Heart right ventricle (tissue), 16 donors: ENCODE measurements at regions not wholly inside any gene's neighbourhood (a gene's known extent, or its start where the extent isn't known, plus 50 kb on each side); places are given as distances from the start of the nearest gene placed in this dataset.

Source experiments
- ATAC-seq, 8 donors: fragments of 200-7000 bp; cut with Tn5 transposase; one replicate each; pipeline ENCODE4 v1.9.1; 2020; ENCODE audit warnings: mild to moderate bottlenecking in 8 of 8, moderate library complexity in 8 of 8, moderate number of reproducible peaks in 1 of 8
- DNase-seq, 2 donors: peaks; one replicate each; pipeline ENCODE4 v3.0.0-alpha.2; 2020
- H3K27ac ChIP-seq, 10 donors: fragments of 200-600 bp; sonication (generic) in 2 of 10; one replicate each; pipeline versions ENCODE4 v1.5.0 to v1.8.0; 2020 to 2022; ENCODE audit warnings: mild to moderate bottlenecking in 3 of 10
- H3K27me3 ChIP-seq, 7 donors: fragments of 200-600 bp; one replicate each; pipeline ENCODE4 v1.8.0; 2021 to 2022; ENCODE audit warnings: mild to moderate bottlenecking in 2 of 7
- H3K36me3 ChIP-seq, 9 donors: fragments of 200-600 bp; sonication (generic) in 1 of 9; one replicate each; pipeline versions ENCODE4 v1.5.0 to v1.8.0; 2020 to 2022; ENCODE audit warnings: mild to moderate bottlenecking in 2 of 9
- H3K4me1 ChIP-seq, 9 donors: fragments of 200-600 bp; sonication (generic) in 1 of 9; one replicate each; pipeline versions ENCODE4 v1.5.0 to v1.8.0; 2020 to 2022; ENCODE audit warnings: mild to moderate bottlenecking in 4 of 9
- H3K4me3 ChIP-seq, 10 donors: fragments of 200-600 bp; sonication (generic) in 2 of 10; one replicate each; pipeline versions ENCODE4 v1.5.0 to v1.8.0; 2020 to 2022; ENCODE audit warnings: mild to moderate bottlenecking in 7 of 10, moderate library complexity in 2 of 10
- H3K9me3 ChIP-seq, 11 donors: fragments of 200-600 bp in 10 of 11; sonication (generic) in 2 of 11; one replicate each; pipeline versions ENCODE4 v1.5.0 to v1.8.0; 2013 to 2022; ENCODE audit warnings: mild to moderate bottlenecking in 2 of 11, control low read depth in 1 of 11, moderate library complexity in 1 of 11
- WGBS, 2 donors: extraction: QIAGEN DNeasy Blood & Tissue Kit; methylation state at CpG; one replicate each; pipeline ENCODE4 v1.1.7; 2013; ENCODE audit warnings: inconsistent platforms in 1 of 2; 5-methylcytosine and 5-hydroxymethylcytosine counted together
- intact Hi-C, 10 donors: fragments of 100-400 bp; cut with DNase I; formaldehyde crosslinking; loops; one replicate each; pipeline versions ENCODE4 v1.11.1 to v1.14.2; 2022
- TF ChIP-seq, protein P1 (sequence below), 9 donors: fragments of 200-600 bp; sonication (generic) in 2 of 9; IDR thresholded peaks; one replicate each; pipeline versions ENCODE4 v1.5.0 to v1.8.0; 2021 to 2022; ENCODE audit warnings: antibody characterized with exemption in 9 of 9, mild to moderate bottlenecking in 5 of 9, moderate library complexity in 1 of 9
- donor health status: Arrhythmogenic right ventricular cardiomyopathy.
- donor health status: ischemic (EF 13 %, LVEDD 7.1; RV severe dilation, severe dysfunction).
- donor health status: healthy with polysubstance abuse.
- donor health status: DM: no; HTN: yes; CAD: no.
- donor health status: DM: no; HTN: no; CAD: no.
- donor health status: ischemic (EF 25% LVEDD 6.9; RV normal size, moderate dysfunction).
- donor health status: ischemic (EF 25% LVEDD 5.7; RV mildly dilated, moderate dysfunction).
- donor health status: healthy.
- donor health status: DM: yes; HTN: yes; CAD: no.
- donor health status: Ischemic cardiomyopathy.
- donor health status: ischemic (EF 35%, LVEDD 5.7; RV mildly dilated, moderate dysfunction).
- donor health status: nonischemic (EF 11% LVEDD 7.7; RV severe dilation, severe dysfunction).
- donor health status: DM: yes; HTN: yes; CAD: no.
- donor health status: PGD.
- donor health status: ischemic (EF 29% LVEDD 5.4; RV normal size, mild dysfunction).
- donor health status: nonischemic (EF 23%, LVEDD 6.1; RV moderate dilation, normal function).

DNA sequence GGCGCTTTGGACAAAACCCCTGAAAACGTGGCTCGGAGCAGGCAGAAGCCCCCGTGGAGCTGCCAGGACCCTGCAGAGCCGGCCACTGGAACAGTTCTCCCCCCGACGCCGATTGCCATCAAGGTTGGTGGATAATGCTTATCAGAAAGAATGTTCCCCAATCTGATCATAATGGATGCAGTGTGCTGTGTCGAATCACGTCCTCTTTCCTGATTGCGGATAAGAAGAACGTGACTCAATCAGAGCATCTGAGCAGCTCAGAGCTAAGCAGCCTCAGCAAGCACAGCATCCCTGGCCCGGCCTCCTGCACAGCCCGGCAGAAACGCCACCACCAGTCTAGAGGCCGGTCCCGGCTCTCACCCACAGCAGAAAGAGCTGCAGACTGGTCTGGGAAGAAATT, 488.0 kb downstream of the EIPR1 start:
- TF ChIP-seq, protein P1, sequence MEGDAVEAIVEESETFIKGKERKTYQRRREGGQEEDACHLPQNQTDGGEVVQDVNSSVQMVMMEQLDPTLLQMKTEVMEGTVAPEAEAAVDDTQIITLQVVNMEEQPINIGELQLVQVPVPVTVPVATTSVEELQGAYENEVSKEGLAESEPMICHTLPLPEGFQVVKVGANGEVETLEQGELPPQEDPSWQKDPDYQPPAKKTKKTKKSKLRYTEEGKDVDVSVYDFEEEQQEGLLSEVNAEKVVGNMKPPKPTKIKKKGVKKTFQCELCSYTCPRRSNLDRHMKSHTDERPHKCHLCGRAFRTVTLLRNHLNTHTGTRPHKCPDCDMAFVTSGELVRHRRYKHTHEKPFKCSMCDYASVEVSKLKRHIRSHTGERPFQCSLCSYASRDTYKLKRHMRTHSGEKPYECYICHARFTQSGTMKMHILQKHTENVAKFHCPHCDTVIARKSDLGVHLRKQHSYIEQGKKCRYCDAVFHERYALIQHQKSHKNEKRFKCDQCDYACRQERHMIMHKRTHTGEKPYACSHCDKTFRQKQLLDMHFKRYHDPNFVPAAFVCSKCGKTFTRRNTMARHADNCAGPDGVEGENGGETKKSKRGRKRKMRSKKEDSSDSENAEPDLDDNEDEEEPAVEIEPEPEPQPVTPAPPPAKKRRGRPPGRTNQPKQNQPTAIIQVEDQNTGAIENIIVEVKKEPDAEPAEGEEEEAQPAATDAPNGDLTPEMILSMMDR (IDR thresholded peaks at IDR 0.05): no peak
- no peak for DNase-seq
- H3K4me3 ChIP-seq: no peak overlapping the region
- H3K36me3 ChIP-seq: no peaks in the 10 kb centered on the region
- no peaks in the 10 kb centered on the region for H3K4me1 ChIP-seq
- peaks cover 0 to 9% (median 5%) of the 10 kb centered on the region in 7 donors for H3K27me3 ChIP-seq
- intact Hi-C loops: no loop called here
- H3K27ac ChIP-seq: no peak overlapping the region
- H3K9me3 ChIP-seq: no peaks in the 10 kb centered on the region
- no peak for ATAC-seq
- 74 to 76% methylated on average over 17 of the region's 17 CpGs for WGBS, 2 donors

DNA sequence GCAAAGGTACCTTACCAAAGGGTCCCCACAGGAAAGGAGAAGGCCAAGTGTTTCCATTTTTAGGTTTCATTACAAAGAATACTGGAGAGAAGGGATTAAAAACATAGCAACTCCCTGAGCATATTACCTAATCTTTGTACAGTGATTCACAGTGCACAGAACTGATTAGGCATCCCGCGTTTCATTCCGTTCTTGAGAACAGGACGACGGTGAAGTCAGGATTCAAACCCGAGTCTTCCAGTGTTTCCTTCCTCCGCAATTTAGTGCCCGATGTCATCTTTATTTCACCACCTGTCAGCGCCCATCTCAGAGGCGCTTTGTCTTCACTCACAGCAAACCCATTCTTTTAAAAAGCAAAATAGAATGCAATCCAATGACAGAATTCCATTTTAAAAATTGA, 488.5 kb downstream of the EIPR1 start:
- Histone ChIP-seq H3K27ac (no peak overlapping the region), H3K27me3 (peaks cover 0 to 9% (median 5%) of the 10 kb centered on the region in 7 donors), H3K9me3 (no peaks in the 10 kb centered on the region), H3K4me3 (no peak overlapping the region), H3K4me1 (no peaks in the 10 kb centered on the region), H3K36me3 (no peaks in the 10 kb centered on the region)
- no peak for ATAC-seq
- 64 to 70% methylated on average over 10 of the region's 10 CpGs for WGBS, 2 donors
- no peak for DNase-seq
- intact Hi-C loops: no loop called here
- TF ChIP-seq, protein P1 (IDR thresholded peaks at IDR 0.05): no peak

DNA sequence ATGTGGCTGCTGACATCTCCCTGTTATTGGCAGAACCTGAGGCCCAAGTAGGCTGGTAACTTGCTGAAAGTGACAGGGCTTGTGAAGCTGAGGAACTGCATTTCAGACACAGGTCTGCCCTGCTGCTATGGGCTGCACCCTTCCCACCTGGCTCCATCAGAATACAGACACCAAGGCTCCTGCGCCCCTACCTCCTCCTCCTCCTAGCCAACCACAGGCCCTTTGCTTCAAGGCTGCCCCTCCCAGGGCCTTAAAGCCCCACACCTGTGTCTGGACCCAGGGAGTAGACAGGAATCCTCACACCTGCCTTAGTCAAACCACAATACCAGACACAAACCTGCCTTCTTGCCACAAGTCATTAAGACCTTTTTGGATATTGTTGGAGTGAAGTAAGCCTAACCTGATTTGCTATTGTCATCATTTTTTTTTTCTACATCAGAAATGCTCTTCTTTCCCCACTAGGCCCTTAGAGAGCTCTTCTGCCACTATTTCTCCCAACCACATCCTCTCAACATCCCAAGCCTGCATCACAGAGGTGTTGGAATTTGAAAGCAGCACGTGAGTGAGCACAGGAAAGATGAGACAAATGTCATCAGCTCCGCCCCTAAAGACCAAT, 489.7 kb downstream of the EIPR1 start:
- no peak for ATAC-seq
- peaks cover 0 to 9% (median 5%) of the 10 kb centered on the region in 7 donors for H3K27me3 ChIP-seq
- TF ChIP-seq, protein P1 (IDR thresholded peaks at IDR 0.05): no peak
- 69 to 73% methylated on average over 3 of the region's 3 CpGs for WGBS, 2 donors
- H3K4me1 ChIP-seq: no peaks in the 10 kb centered on the region
- DNase-seq: no peak
- no peaks in the 10 kb centered on the region for H3K36me3 ChIP-seq
- peaks cover 0 to 7% (median 0%) of the 10 kb centered on the region in 11 donors for H3K9me3 ChIP-seq
- no peak overlapping the region for H3K27ac ChIP-seq
- intact Hi-C loops: no loop called here
- H3K4me3 ChIP-seq: no peak overlapping the region

DNA sequence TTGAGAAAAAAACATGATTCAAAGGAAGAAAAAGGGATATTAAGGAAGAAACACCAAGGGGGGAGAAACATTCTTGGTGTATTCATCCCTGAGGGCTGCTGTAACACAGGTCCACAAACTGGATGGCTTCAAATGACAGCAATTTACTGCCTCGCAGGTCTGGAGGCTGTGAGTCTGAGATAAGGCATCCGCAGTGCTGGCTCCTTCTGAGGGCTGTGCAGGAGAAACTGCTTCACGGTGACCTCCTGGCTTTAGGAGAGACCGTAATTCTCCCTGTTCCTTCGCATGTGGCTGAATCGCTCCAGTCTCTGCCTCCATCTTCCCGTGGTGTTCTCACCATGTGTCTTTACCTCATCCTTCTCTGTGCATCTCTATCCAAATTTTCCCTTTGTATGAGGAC, 490.7 kb downstream of the EIPR1 start:
- ATAC-seq: no peak
- 51 to 57% methylated on average over 7 of the region's 7 CpGs for WGBS, 2 donors
- no peaks in the 10 kb centered on the region for H3K36me3 ChIP-seq
- no peaks in the 10 kb centered on the region for H3K4me1 ChIP-seq
- peaks cover 0 to 15% (median 0%) of the 10 kb centered on the region in 11 donors for H3K9me3 ChIP-seq
- H3K27ac ChIP-seq: no peak overlapping the region
- TF ChIP-seq, protein P1 (IDR thresholded peaks at IDR 0.05): no peak
- intact Hi-C loops: no loop called here
- no peak for DNase-seq
- H3K4me3 ChIP-seq: no peak overlapping the region
- H3K27me3 ChIP-seq: peaks cover 0 to 12% (median 5%) of the 10 kb centered on the region in 7 donors
